ENCODE measurements at regions not wholly inside any gene's neighbourhood (a gene's known extent, or its start where the extent isn't known, plus 50 kb on each side); places are given as distances from the start of the nearest gene placed in this dataset.

- no peak for DNase-seq
Observed at GRCh38 chr2:134770702-134771101, 51.9 kb upstream of the TMEM163 start.

- DNase-seq: no peak
Observed at GRCh38 chr2:134771313-134771801, 52.6 kb upstream of the TMEM163 start.

GRCh38 chr2:134772493-134773169, 53.8 kb upstream of the TMEM163 start:
- no peak for DNase-seq

- DNase-seq: no peak
Observed at GRCh38 chr2:134773335-134773734, 54.5 kb upstream of the TMEM163 start.

GRCh38 chr2:134773759-134774742, 55.3 kb upstream of the TMEM163 start:
- DNase-seq: no peak

GRCh38 chr2:134774786-134775641, 56.2 kb upstream of the TMEM163 start:
- DNase-seq: no peak

- DNase-seq: no peak
Observed at GRCh38 chr2:134776836-134777235, 58.0 kb upstream of the TMEM163 start.

- no peak for DNase-seq
Observed at GRCh38 chr2:134777593-134777992, 58.8 kb upstream of the TMEM163 start.

- DNase-seq: no peak
Observed at GRCh38 chr2:134778372-134778771, 59.6 kb upstream of the TMEM163 start.

GRCh38 chr2:134780972-134781371, 57.4 kb upstream of the ACMSD start:
- no peak for DNase-seq

- no peak for DNase-seq
Observed at GRCh38 chr2:134782107-134782506, 56.3 kb upstream of the ACMSD start.

- peak; percentile 14 for DNase-seq
Observed at GRCh38 chr2:134782792-134783191, 55.6 kb upstream of the ACMSD start.

GRCh38 chr2:134783912-134784311, 54.5 kb upstream of the ACMSD start:
- no peak for DNase-seq

GRCh38 chr2:134785659-134786430, 52.6 kb upstream of the ACMSD start:
- DNase-seq: no peak

GRCh38 chr2:134788417-134788816, 50.0 kb upstream of the ACMSD start:
- no peak for DNase-seq
